ENCODE measurements at regions not wholly inside any gene's neighbourhood (a gene's known extent, or its start where the extent isn't known, plus 50 kb on each side); places are given as distances from the start of the nearest gene placed in this dataset.

DNA sequence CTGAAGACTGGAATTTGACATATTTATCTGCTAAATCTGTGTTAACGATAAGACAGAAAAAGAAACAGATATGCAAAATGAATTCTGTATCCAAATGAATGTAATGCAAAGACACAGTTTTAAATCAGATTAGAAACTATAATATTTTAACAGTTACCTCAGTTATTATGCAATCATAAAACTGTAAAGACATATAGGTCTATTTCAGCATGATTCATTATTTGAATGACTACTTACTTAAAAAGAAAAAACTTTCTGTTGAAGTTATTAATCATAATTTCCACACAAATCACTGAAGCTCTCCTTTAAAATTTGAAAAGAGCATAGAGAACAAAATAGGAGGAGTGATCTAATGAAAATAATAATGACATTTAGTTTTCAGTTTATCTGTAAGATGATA is 742.6 kb downstream of the FSCB start:
- TF ChIP-seq POLR2A (IDR thresholded peaks at IDR 0.05) (no peak), POLR2AphosphoS5 (IDR thresholded peaks at IDR 0.05; ENCODE audit: insufficient read depth in 1 of 2, low read depth in 1 of 2) (no peak), CTCF (IDR thresholded peaks at IDR 0.05) (no peak)
